ENCODE measurements at regions not wholly inside any gene's neighbourhood (a gene's known extent, or its start where the extent isn't known, plus 50 kb on each side); places are given as distances from the start of the nearest gene placed in this dataset.
"Not testable (repeated sequence)": the region's sequence is repeated elsewhere in the genome, so short reads cannot be mapped to it uniquely, and the experiment has no call there.

GRCh38 chr12:74595696-74596095 is 58.1 kb downstream of the ATXN7L3B start:
- no peak for DNase-seq
- in situ Hi-C loops (cut with HindIII; ENCODE audit: low pct_ligation_motif_present, low pct_unique_long_range_greater_than_20kb, low sequenced_read_pairs) = no loop called here

DNA sequence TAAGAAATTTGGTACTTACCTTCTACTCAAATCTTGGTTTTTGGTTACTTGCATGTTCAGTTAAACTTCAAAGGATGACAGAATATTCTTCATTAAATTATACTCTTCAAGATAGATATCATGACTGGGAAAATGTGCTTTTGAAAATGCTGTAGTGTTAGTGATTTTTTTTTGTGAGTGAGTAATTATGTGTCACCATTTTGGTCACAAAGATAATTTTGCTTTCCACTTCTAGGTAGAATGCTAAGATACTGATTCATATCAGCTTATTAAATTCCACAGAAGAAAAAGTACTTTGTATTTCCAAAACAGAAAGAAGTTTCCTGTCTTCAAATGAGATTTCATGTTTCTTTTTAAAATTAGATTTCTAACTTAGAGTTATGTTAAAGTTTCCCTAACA is 61.2 kb downstream of the ATXN7L3B start:
- no peak for DNase-seq
- in situ Hi-C loops (cut with HindIII; ENCODE audit: low pct_ligation_motif_present, low pct_unique_long_range_greater_than_20kb, low sequenced_read_pairs) = no loop called here

GRCh38 chr12:74599932-74600331 is 62.3 kb downstream of the ATXN7L3B start:
- in situ Hi-C loops (cut with HindIII; ENCODE audit: low pct_ligation_motif_present, low pct_unique_long_range_greater_than_20kb, low sequenced_read_pairs) = no loop called here
- no peak for DNase-seq

DNA sequence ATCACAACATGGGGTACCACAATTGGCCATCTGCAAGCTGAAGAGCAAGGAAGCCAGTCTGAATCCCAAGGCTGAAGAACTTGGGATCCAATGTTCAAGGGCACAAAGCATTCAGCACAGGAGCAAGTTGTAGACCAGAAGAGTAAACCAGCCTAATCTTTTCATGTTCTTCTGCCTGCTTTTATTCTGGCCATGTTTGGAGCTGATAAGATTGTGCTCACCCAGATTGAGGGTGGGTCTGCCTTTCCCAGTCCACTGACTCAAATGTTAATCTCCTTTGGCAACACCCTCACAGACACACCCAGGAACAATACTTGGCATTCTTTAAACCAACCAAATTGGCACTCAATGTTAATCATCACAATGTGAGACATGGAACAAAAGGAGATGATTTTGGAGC is 63.2 kb downstream of the ATXN7L3B start:
- DNase-seq; in situ Hi-C loops (cut with HindIII; ENCODE audit: low pct_ligation_motif_present, low pct_unique_long_range_greater_than_20kb, low sequenced_read_pairs): not testable (repeated sequence)

DNA sequence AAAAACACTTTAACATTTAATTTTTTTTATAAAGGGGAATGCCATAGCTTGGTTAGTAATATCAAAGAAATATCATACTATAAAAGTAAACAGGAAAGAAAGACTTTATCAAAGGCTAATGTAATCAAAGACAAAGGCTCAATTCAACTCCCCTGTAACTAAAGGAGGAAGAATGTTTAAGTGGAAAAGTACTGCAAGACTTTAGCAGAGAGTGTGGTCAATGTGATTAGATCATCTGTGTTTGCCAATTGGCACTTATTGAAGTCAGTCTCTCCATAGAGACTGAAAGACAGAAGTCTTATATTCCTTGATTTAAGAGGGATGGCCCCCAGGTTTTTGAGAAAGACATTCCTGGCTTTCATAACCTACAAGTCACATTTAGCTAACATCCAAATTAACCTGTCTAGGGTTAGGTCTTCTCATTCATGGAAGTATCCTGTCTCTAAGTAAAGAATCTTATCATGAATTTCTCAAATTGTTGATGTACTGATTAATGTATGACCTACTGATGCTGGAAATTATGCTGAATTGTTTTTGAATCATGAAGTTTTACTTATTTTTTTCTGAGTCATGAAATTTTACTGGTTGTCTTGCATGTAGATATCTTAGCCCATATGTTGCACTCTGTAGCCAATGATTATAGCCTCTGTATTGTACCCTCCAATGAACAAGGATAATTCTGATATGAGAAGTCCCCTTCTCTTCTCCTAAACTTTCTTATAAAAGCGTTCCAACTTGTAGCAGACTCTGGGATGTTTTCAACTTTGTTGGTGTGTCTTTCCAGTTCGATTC is 65.4 kb downstream of the ATXN7L3B start:
- no peak for DNase-seq
- in situ Hi-C loops (cut with HindIII; ENCODE audit: low pct_ligation_motif_present, low pct_unique_long_range_greater_than_20kb, low sequenced_read_pairs) = no loop called here

- DNase-seq = no peak
- in situ Hi-C loops (cut with HindIII; ENCODE audit: low pct_ligation_motif_present, low pct_unique_long_range_greater_than_20kb, low sequenced_read_pairs) = no loop called here
These were observed 70.7 kb downstream of the ATXN7L3B start for GRCh38 chr12:74608231-74608775.

- in situ Hi-C loops (cut with HindIII; ENCODE audit: low pct_ligation_motif_present, low pct_unique_long_range_greater_than_20kb, low sequenced_read_pairs) = no loop called here
- no peak for DNase-seq
These were observed 73.1 kb downstream of the ATXN7L3B start for GRCh38 chr12:74610711-74611110.

GRCh38 chr12:74614426-74614825 is 76.8 kb downstream of the ATXN7L3B start:
- in situ Hi-C loops (cut with HindIII; ENCODE audit: low pct_ligation_motif_present, low pct_unique_long_range_greater_than_20kb, low sequenced_read_pairs) = no loop called here
- no peak for DNase-seq

- in situ Hi-C loops (cut with HindIII; ENCODE audit: low pct_ligation_motif_present, low pct_unique_long_range_greater_than_20kb, low sequenced_read_pairs) = no loop called here
- no peak for DNase-seq
These were observed 81.4 kb downstream of the ATXN7L3B start for GRCh38 chr12:74619084-74619483.

DNA sequence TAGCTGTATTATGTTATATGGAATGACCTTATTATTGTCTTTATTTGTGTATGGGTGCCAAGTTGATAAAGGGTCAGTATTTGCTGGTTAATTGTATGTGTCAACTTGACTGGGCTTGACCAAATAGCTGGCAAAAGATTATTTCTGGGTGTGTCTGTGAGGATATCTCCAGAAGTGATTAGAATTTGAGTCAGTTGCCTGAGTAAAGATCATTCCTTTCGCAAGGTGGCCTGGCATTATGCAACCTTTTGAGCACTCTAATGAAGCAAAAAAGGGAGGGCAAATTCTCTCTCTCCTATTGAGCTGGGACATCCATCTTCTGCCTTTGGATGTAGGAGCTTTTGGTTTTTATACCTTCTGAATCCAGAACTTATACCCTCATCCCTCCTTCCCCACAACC is 82.2 kb downstream of the ATXN7L3B start:
- no peak for DNase-seq
- in situ Hi-C loops (cut with HindIII; ENCODE audit: low pct_ligation_motif_present, low pct_unique_long_range_greater_than_20kb, low sequenced_read_pairs) = no loop called here

GRCh38 chr12:74620921-74621320 is 83.3 kb downstream of the ATXN7L3B start:
- DNase-seq = no peak
- in situ Hi-C loops (cut with HindIII; ENCODE audit: low pct_ligation_motif_present, low pct_unique_long_range_greater_than_20kb, low sequenced_read_pairs) = no loop called here

DNA sequence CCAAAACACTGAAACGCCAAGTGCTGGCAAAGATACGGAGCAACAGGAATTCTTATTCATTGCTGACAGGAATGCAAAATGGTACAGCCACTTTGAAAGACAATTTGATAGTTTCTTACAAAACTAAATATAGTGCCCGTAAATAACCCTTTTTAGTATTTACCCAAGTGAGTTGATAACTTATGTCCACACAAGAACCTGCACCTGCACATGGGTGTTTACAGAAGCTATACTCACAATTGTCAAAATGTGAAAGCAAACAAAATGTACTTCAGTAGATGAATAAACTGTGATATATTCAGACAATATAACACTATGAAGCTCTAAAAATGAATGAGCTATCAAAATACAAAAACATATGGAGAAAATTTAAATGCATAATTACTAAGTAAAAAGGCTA is 86.6 kb downstream of the ATXN7L3B start:
- DNase-seq = no peak
- in situ Hi-C loops (cut with HindIII; ENCODE audit: low pct_ligation_motif_present, low pct_unique_long_range_greater_than_20kb, low sequenced_read_pairs) = no loop called here

GRCh38 chr12:74626397-74626796 is 88.8 kb downstream of the ATXN7L3B start:
- in situ Hi-C loops (cut with HindIII; ENCODE audit: low pct_ligation_motif_present, low pct_unique_long_range_greater_than_20kb, low sequenced_read_pairs) = no loop called here
- no peak for DNase-seq

GRCh38 chr12:74641262-74641661 is 103.6 kb downstream of the ATXN7L3B start:
- no peak for DNase-seq
- in situ Hi-C loops (cut with HindIII; ENCODE audit: low pct_ligation_motif_present, low pct_unique_long_range_greater_than_20kb, low sequenced_read_pairs) = no loop called here

DNA sequence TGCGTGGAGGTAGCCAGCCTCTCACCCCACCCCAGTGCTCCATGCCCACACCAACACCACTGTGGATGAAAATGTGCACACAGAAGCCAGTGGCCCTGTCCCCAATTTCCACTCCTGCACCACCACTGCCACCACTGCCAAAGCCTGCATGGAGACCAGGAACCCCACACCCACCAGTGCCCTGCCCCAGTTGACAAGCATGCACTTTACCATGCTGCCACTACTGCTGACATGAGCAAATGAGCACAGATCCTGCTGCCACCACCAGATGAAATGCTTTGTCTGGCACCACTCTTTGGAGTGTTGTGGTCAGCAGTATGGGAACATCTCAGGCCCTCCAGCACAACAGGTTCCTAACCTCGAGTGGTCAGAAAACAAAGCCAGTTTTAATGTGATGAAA is 104.1 kb downstream of the ATXN7L3B start:
- in situ Hi-C loops (cut with HindIII; ENCODE audit: low pct_ligation_motif_present, low pct_unique_long_range_greater_than_20kb, low sequenced_read_pairs) = no loop called here
- no peak for DNase-seq

DNA sequence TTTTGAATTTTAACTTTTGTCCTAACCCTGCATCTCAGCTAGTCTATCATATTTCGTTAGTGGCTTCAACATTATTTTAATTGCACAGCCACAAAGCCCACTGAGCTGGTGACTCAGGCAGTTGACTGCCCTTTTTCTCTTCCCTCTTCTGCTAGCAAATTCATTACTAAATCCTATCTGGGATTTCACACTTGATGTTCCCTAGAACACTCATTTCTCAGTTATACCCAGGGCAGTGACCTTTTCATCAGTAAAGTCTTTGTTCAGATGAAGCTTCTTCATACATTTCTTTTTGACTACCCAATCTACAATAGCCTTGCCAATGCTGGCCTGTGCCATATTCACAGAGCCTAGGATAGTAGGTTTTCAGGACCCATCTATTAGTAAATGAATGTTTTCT is 107.0 kb downstream of the ATXN7L3B start:
- in situ Hi-C loops (cut with HindIII; ENCODE audit: low pct_ligation_motif_present, low pct_unique_long_range_greater_than_20kb, low sequenced_read_pairs) = no loop called here
- DNase-seq = no peak

GRCh38 chr12:74646831-74647230 is 109.2 kb downstream of the ATXN7L3B start:
- in situ Hi-C loops (cut with HindIII; ENCODE audit: low pct_ligation_motif_present, low pct_unique_long_range_greater_than_20kb, low sequenced_read_pairs) = no loop called here

GRCh38 chr12:74647256-74647655 is 109.6 kb downstream of the ATXN7L3B start:
- in situ Hi-C loops (cut with HindIII; ENCODE audit: low pct_ligation_motif_present, low pct_unique_long_range_greater_than_20kb, low sequenced_read_pairs) = no loop called here
- no peak for DNase-seq

More at GRCh38 chr12:74646831-74647230, 109.2 kb downstream of the ATXN7L3B start:
- peak; percentile 56 for DNase-seq

DNA sequence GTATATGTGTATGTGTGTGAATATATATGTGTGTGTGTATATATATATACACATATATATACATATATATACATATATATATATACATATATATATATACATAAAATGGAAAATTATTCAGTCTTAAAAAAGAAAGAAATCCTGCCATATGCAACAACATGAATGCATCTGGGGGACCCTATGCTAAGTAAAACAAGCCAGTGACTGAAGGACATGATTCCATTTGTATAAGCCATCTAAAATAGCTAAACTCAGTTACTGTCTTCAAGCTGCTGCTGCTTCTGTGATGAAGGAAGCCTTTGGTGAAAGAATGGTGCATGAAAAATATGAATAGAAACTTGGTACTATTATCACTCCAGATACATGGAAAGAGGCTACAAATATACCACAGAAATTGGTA is 118.6 kb downstream of the ATXN7L3B start:
- DNase-seq = no peak
- in situ Hi-C loops (cut with HindIII; ENCODE audit: low pct_ligation_motif_present, low pct_unique_long_range_greater_than_20kb, low sequenced_read_pairs) = no loop called here

GRCh38 chr12:74660442-74660841 is 122.8 kb downstream of the ATXN7L3B start:
- DNase-seq = no peak
- in situ Hi-C loops (cut with HindIII; ENCODE audit: low pct_ligation_motif_present, low pct_unique_long_range_greater_than_20kb, low sequenced_read_pairs) = no loop called here

Data from ACHN (cell line).